Effector CD4-positive, alpha-beta T cell (primary cell): ENCODE measurements at regions not wholly inside any gene's neighbourhood (a gene's known extent, or its start where the extent isn't known, plus 50 kb on each side); places are given as distances from the start of the nearest gene placed in this dataset.
"Not testable (repeated sequence)": the region's sequence is repeated elsewhere in the genome, so short reads cannot be mapped to it uniquely, and the experiment has no call there.

Experiments used
- DNase-seq: peaks from one replicate; pipeline ENCODE4 v3.0.0-alpha.2; 2020

DNA sequence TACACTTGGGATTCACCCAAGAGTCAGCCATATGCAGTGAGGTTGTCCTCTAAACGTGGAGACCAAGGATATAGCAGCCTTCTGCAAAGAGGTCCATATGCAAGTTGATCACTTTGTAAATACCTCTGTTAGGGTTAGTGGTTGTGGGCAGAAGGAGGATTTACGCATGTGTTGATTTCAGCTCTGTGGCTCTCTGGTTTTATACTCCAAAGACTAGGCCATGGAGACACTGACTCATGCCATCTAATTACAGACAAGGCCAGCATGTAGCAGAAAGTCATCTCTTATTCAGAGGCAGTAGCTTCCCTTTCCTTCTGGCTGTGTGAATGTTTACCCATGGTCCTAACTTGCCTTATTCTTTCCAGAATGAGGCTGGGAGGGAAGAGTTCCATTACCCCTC, 140.9 kb upstream of the GOLGA6L4 start:
- DNase-seq = not testable (repeated sequence)

- DNase-seq = not testable (repeated sequence)
These were observed 138.5 kb upstream of the GOLGA6L4 start for GRCh38 chr15:84097053-84097452.

- DNase-seq = no peak
These were observed 137.0 kb upstream of the GOLGA6L4 start for GRCh38 chr15:84098604-84099003.

GRCh38 chr15:84099181-84099580, 136.4 kb upstream of the GOLGA6L4 start:
- DNase-seq = no peak

GRCh38 chr15:84103345-84103744, 132.2 kb upstream of the GOLGA6L4 start:
- no peak for DNase-seq

DNA sequence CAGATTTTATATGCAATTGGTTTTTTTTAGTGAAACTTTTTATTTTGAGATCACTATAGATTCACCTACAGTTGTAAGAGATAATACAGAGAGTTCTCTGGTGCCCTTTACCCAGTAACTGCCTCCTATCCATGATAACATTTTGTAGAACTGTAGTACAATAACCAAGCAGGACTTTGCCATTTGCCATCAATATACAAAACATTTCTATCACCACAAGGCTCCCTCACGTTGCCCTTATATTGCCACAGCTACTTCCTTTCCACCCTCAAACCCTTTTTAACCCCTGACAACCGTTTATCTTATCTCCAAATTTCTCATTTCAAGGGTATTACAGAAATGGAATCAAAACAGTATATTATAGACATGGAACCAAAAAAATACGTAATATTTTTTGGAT, 130.7 kb upstream of the GOLGA6L4 start:
- no peak for DNase-seq

DNA sequence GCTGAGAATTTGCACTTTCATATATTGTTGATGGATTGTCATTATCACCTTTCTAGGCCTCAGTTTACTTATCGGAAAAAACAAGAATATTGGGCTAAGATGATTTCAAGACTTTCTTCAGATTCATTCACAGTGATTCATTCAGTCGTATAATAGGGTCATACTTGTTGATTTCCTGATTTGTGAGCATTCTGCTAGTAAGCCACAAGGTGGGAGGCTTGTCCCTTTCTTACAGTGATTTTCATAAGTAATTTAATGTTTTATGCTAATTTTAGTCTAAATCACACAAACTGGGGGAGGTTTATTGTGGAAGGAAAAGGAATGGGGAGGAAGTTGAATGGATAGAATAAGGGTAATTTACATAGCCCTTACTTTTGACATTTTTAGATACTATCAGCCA, 126.8 kb upstream of the GOLGA6L4 start:
- no peak for DNase-seq

DNA sequence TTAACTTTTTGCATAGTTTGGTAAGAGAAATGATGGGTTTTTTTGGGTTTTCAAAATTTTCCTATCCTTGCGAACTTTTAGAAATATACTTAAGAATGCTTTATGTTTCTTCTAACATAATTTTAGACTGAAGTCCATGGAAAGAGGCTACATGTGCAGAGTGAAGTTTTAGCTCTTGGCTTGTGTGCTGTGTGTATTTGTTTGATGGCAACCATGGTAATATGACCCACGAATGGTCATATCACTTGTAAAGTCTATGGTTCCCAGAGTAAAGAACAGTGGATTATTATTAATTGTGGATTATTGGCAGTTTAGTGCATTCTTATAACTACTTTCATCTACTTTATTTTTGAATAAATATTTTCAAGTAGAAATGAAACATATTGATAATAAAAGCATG, 124.0 kb upstream of the GOLGA6L4 start:
- no peak for DNase-seq

GRCh38 chr15:84112025-84112424, 123.5 kb upstream of the GOLGA6L4 start:
- no peak for DNase-seq

DNA sequence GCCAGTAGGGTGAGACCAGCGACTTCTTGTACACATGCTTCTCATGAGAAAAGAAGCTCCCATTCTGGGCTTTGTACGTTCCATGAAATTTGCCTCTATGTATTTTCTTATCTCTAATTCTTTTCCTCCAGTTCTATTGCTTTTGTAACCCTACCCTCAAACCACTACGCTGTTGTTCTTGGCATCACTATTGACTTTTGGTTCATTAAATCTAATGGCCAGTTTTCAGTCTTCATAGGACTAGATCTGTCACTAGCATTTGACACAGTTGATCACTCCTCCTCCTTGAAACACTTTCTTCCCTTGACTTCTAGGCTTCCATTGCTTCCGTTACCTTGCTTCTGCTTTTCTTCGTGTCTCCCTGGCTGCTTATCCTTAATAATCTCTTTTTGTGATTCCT, 121.7 kb upstream of the GOLGA6L4 start:
- DNase-seq = no peak

GRCh38 chr15:84114680-84115079, 120.9 kb upstream of the GOLGA6L4 start:
- DNase-seq = not testable (repeated sequence)

- DNase-seq = not testable (repeated sequence)
These were observed 116.2 kb upstream of the GOLGA6L4 start for GRCh38 chr15:84119351-84119750.

GRCh38 chr15:84120903-84121302, 114.7 kb upstream of the GOLGA6L4 start:
- not testable (repeated sequence) for DNase-seq

DNA sequence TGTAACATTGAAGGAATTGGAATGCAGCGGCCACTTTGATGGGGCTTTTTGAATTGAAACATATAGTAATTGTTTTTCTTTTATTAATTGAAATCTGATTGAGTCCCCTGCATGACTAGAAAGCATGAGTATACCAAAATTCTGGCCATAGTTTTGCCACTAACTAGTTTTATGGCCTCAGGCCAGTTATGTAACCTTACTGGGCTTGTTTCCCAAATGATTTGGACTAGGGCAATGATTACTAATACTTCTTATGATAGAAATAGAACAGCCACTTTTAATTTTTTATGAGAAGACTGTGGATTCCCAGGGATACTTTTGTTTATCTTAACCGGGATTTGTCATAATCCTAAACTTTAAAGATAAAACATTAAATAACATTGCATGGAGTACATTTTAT, 106.9 kb upstream of the GOLGA6L4 start:
- not testable (repeated sequence) for DNase-seq

DNA sequence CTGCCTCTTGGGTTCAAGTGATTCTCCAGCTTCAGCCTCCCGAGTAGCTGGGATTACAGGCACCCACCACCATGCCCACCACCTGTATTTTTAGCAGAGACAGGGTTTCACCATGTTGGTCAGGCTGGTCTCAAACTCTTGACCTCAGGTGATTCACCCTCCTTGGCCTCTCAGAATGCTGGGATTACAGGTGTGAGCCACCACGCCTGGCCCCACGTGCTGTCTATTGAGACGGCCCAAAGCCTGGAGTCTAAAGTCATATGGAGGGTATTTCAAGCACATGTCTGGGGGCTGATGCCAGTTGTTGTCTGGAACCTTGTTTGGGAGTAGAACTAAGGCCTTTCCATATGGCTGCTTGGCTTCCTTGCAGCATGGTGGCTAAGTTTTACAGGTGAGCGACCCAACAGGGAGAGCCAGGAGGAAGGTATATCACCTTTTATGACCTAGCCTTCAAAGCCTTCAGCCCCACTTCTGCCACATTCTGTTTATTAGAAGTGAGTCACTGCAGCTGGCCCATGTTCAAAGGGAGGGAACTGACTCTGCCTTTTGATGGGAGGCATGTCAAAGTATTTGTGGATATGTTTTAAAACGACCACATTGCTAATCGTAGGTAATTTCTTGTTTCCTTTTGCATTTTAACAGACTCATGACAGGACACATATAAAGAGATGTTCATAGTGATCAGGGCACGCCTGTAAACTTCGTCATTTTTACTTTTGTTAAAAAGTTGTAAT, 105.3 kb upstream of the GOLGA6L4 start:
- not testable (repeated sequence) for DNase-seq

- DNase-seq = not testable (repeated sequence)
These were observed 99.6 kb upstream of the GOLGA6L4 start for GRCh38 chr15:84135931-84136456.

- peak; percentile 70 for DNase-seq
These were observed 92.7 kb upstream of the GOLGA6L4 start for GRCh38 chr15:84142888-84143337.

- DNase-seq = no peak
These were observed 91.7 kb upstream of the GOLGA6L4 start for GRCh38 chr15:84143753-84144314.

- DNase-seq = not testable (repeated sequence)
These were observed 90.6 kb upstream of the GOLGA6L4 start for GRCh38 chr15:84144946-84145345.

DNA sequence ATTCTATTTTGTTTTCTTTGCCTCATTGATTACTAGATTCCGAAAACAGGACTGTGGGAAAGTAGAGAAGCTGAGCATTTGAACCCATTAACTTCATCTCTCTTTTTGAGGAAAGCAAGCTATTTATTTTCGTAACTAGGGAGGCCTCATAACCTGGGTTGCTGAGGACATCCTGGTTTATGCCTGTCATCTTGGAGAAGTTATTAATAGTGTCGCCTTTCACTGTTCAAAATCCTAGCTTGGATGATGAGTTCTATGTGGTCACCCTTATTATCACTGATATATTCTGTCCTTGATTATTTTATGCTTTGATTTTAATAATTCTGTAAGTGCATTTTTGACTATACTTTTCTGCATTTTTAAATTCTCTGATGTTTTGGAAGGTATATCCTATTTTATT, 89.3 kb upstream of the GOLGA6L4 start:
- DNase-seq = not testable (repeated sequence)

DNA sequence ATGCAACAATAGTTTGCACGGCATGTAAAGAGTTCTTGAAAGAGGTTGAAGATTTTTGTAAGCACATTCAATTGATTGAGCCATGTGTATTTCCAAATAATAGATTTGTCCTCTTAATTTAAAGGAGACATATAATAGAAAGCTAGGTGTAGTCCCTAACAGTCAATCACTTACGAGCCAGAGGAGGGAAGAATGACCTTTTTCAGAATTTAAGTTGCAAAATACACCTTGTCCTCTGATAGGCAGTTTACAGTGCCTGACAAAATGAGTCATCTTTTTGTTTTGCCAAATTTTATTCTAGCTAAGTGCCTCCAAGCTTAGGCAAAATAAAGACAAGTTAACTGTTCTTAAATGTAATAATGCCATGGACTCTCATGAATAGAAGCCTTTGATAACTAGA, 88.3 kb upstream of the GOLGA6L4 start:
- DNase-seq = not testable (repeated sequence)

GRCh38 chr15:84151205-84151931, 84.2 kb upstream of the GOLGA6L4 start:
- DNase-seq = no peak

DNA sequence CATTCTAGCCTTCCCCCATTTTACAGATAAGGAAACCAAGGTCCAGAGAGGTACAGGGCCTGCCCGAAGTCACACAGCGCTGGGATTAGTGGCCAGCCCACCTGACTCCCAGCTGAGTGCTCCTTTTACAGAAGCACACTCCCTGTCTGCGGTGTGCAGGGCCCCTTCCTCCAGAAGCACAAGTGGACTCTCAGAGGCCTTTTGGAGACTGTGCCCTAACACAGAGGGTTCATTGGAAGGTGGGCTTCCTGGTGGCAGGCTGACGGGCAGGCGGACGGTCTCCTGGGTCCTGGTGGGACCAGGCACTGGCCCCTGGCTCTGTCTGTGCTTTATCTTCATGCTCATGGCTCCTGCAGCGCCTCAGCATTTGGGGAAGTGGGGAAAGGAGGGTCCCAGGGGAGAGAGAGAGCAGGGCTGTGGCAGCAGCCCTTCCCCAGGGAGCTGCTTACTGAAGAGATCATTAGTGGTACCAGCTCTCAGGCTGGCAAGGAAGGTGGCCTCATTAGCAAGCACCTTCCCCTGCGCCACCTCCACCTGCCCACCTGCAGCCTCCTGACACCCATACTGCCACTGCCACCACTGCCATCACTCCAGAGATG, 83.1 kb upstream of the GOLGA6L4 start:
- DNase-seq = not testable (repeated sequence)
